Cerebellar cortex (tissue), 1 donor: ENCODE measurements at regions not wholly inside any gene's neighbourhood (a gene's known extent, or its start where the extent isn't known, plus 50 kb on each side); places are given as distances from the start of the nearest gene placed in this dataset.

Experiments
- DNase-seq: peaks from one replicate; pipeline ENCODE4 v3.0.0-alpha.2; 2015; ENCODE audit warnings: low spot score

DNA sequence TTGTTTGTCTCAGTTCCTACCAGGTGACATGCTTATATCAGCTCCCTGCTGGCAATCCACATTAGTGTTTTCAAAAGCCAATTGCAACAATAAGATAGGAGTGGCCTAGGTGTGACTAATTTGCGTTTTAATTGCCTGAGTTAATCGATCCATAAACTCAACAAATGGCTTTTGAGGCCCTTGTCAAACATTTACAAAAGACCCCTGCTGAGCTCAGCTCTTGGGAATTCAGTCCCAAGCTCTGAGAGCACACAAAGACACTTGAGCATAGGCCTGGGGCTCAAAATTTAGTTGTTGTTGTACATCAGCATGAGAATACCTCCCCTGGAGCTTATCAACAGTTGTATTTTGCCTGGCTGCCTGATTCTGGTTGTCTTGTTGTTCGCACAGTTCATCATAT lies 1134.4 kb upstream of the TSPY4 start:
- DNase-seq, result no peak

DNA sequence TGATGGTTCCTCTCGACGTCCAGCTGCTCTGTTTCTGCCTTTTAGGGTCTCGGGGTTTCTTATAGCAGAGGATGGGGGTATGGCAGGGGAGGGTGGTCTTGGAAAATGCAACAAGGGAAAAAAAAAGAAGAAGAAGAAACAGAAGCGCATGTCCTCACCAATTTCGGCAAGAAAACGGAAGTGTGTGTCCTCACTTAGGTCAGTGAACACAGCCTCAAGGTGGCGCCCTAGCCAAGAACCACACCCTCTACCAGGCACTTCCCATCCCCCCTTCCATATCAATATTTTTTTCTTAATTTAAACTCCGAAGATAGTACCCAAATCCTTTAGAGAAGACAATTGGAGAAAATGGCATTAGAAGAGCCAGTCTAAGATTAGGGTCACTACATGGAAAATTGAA lies 1096.1 kb upstream of the TSPY4 start:
- no peak for DNase-seq

DNA sequence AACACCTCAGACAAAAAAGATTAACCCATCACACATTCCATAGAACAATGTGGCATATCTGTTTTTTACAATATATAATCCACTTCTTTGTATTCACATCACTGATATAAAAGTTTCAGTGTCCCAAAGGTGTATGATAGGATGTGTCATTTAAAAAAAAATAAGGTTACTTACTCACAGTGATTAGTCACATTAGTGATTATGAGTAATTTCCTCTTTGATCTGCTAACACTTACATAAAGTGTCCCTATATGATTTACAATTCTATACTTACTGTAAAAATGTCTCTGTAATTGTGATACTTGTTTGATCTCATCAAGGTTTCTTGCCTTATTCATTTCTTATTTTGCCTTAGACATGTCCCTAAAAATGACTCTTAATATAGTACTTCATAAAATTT lies 1063.5 kb upstream of the TSPY4 start:
- no peak for DNase-seq

DNA sequence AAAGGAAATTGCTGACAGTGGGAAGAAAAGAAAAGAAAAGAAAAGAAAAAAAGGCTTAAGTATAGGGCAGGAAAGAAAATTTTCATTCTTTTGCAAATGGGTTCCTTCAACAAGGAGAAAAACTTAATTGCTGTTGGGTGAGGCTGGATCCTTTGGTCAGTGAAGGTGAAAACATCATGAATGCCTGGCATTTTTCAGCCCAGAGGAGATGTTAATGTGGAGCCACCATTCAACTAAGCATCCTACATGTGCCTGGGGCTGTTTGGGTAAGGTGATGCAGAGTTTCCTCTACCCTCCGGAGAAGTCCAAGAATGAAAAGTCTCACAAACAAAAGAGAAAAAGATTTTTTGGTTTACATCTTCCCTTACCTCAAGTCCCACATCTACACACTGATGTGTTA lies 1032.2 kb upstream of the TSPY4 start:
- DNase-seq, result no peak

DNA sequence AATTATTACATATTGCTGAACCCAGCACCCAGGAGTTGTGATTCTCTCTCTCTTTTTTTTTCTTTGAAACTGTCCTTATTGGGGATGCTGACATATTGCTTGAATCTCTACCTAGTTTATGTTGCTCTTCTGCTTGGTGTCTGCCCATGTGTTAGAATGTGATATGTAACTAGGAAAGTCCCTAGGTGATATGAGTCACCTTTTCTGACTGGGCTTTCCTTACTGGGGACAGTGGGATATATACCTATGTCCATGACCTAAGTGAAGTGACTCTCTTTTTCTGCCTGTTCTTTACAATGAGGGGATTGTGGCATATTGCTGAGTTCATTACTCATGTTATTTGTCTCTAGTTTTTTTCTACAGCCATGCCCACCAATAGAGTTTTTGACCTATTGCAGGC lies 1013.2 kb upstream of the TSPY4 start:
- no peak for DNase-seq

DNA sequence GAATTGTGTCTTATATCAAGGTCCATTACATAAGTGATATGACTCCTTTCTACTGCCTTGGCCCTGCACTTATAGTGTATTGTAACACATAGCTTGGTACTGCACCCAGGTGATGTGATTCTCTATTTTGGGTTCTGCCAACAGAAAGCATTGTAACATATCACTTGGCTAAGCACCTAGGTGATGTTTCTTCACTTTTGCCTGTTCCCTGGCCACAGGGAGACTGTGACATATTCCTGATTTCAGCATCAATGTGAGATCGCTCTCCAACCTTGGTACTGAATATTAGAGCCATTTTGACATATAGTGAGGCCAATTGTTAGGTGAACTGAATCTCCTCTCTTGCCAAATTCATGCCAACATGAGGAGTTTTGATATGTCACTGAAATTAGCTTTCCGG lies 1010.3 kb upstream of the TSPY4 start:
- no peak for DNase-seq

DNA sequence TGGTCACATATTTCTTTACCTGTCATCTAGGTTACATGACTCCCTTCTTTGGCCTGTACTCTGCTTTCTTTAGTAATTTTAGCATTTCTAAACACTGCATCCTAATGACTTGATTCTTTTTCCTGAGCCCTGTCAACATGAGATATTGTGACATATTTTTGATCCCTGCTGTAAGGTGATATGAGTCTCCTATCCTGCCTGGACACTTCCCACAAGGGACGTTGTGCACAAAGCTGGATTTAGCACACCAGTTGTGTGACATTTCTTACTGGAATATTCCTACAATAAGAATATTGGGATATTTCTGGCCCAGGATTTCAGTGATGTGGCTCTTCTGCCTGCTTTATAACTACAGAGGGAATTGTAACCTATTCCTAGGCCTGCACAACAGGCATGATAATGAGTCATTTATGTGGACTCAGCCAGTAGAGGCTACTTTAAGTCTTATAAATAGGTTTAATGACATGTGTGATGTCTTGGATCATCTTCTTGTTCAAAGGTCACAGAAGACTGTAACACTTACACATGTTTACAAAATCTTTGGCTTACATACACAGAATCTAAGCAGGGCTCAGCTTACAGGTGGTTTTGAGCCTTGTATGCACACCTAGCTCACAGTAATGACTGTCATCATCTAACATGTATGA lies 1009.4 kb upstream of the TSPY4 start:
- DNase-seq, result no peak

DNA sequence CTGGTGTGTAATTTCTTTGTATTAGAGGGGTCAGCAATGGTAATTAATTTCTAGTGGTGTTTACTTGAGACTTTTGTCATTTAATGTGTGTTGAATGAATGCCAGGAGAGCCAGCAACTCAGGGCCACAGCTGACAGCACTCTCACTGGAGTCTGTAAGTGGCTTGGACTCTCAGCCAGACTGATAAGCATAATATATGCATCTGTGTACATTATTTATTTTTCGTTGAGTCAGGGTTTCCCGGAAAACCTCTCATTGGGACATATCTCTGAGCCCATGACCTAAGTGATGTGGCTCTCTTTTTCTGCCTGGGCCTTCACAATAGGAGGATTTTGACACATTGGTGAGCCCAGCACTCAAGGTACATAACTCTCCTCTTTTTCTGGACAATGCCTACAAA lies 1007.8 kb upstream of the TSPY4 start:
- no peak for DNase-seq

DNA sequence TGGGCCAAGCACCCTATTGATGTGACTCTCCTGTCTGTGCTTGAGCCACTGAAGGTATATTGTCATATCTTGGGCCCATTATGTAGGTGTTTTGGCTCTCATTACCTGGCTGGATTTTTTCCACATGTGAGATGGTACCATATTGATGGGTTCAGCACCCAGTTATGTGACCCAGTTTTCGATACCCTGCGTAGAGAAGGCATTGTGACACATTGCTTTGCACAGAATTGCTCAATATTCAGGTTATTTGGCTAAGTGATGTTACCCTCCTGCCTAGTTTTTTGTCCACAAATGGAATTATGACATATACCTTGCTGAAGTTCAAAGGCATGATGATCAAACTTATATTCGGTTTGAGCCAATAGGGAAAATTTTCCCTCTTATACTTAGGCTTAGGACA lies 1007.3 kb upstream of the TSPY4 start:
- DNase-seq, result no peak

DNA sequence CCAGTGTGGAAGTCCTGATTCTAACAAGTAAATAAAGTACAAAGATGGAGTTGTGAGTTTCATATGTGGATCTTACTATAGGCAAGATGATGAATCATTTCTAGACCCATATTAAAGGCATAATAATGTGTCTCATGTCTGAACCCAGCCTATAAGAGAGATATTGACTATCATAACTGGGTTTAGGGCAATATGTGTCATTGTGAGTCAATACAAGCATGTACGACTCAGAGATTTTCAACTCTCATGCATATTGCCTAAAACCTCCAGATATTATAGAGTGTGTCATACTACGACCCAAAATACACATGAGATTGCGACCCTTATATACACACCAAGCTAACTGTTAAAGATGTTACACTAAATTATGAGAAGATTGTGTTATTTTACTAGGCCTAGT lies 1003.9 kb upstream of the TSPY4 start:
- DNase-seq, result no peak

DNA sequence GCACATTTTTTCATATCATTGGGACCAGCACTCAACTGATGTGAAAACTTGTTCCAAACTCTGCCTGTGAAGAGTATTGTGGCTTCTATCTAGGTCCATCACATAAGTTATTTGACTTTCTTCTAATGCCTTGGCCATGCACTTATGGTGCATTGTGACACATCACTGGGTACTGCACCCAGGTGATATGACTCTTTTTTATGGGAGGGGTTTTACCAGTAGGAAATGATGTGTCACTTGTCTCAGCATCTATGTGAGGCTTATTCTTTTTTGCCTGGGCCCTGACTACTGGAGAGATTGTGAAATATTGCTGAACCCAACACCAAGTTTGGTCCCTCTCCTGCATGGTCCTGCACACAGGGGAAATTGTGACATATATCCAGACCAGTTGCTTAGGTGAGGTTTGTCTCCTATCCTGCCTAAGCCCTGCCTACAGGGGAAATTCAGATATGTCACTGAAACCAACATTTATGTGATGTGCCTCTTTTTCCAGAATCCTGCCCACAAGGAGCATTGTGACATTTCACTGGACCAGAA lies 1001.9 kb upstream of the TSPY4 start:
- DNase-seq, result no peak

DNA sequence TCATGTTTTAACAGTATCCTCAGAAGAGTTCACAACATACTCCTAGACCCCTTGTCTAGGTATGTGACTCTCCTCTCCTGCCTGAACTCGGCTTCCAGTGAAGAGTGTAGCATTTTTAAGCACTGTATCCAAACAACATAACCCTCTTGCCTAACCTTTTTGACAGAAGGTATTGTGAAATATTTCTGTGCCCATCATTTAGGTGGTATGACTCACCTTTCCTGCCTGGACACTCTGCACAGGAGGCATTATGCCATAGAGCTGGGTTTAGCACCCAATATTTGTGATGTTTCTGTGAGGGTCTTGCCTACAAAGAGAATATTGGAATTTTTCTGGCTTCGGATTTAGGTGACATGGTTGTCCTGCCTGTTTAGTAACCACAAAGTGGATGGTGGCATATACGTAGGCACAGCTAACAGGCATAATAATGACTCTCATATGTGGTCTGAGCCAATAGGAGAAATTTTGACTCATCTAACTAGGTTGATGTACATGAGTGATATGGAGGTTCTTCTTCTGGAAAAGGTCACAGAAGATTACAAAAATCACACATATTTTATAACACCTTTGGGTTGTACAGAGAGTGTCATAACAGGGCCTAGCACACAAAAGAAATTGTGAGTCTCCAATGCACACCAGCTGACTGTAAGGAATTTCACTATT lies 1001.0 kb upstream of the TSPY4 start:
- no peak for DNase-seq

DNA sequence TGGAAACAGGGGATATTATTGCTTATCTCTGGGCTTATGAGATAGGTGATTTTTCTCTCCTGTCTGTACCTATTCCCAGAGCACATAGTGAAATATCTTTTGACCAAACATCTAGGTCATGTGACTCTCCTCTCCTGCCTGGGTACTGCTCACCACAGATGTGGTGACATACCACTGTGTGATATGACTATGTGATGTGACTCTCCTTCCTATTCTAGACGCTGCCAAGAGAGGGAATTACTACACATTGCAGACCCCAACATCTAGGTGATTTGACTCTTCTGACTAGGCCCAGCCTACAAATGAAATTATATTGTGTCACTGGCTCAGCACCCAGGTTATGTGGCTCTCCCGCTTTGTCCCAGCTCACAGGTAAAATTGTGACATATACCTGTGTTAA lies 996.3 kb upstream of the TSPY4 start:
- DNase-seq, result no peak

DNA sequence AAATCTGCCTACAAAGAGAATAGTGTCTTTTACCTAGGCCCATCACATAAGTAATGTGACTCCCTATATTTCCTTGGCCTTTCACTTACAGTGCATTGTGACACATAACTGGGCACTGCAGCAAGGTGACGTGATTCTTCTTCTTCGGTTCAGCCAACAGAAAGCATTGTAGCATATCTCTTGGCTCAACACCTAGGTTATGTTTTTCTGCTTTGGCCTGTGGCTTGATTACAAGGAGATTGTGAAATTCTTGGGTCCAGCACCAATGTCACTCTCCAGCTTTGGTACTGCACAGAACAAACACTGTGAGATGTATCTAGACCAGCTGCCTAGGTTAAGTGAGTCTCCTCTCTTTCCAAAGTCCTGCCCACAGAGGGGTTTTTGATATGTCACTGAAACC lies 995.1 kb upstream of the TSPY4 start:
- no peak for DNase-seq

DNA sequence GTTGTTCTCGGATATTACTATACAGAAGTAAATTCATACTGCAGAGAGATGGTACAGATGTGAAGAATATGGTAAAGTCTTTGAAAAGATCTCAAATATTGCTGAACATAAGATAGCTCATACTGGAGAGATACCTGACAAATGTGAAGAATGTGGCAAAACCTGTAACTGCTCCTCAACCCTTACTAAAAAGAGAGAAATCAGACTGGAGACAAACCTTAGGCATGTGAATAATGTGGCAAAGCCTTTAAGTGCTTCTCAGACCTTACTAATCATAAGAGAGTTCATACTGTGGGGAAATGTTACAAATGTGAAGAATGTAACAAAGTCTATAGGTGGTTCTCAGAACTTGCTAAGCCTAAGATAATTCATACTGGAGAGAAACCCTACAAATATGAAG lies 986.0 kb upstream of the TSPY4 start:
- DNase-seq, result no peak

DNA sequence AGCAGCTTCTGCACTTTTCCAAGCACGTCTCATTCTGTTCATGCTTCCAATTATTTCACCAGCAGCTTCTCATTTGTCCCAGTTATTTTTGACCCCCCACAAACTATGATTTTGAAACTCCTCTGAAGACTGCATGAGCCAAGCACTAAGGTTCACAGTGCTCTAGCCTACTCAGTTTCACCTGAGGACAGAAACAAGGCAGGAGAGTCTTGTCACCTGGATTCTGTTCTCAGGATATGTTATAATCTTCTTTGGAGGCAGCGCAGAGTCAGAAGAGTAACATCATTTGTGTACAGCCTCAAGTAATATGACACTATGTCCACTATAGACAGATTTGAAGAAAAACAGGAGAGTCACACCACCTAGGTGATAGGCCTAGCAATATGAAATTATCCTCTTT lies 985.1 kb upstream of the TSPY4 start:
- DNase-seq, result no peak

DNA sequence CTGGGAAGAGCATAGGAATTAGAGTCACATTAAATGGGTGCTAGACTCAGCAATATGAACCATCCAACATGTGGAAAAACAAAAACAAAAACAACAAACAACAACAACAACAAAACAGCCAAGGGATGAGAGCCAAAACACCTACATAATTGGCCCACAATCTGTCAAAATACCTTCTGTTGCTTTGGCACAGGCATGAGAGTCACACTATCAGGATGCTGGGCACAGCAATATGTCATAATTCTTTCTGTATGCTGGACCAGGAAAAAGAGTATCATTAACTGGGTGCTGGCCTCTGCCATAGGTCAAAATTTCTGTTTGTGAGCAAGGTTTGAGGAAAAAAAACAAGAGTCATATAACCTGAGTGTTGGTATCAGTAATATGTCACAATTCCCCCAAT lies 979.1 kb upstream of the TSPY4 start:
- peak; percentile 62 for DNase-seq

DNA sequence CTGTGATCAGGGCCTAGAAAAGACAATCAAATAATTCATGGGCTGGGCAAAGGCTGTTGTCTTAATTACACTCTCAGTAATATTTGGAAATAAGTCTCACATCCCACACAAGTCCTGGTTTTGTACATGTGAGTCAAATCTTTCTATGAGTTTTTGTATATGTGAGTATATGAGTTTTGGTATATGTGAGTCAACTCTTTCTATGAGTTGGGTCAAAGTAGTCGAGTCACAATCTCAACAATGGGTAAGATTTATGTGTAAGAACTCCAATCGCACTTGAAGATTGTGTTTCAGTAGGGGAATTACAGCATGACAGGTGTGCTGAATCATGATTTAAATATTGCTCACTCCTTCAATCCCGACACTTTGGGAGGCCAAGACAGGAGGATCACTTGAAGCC lies 975.5 kb upstream of the TSPY4 start:
- no peak for DNase-seq

DNA sequence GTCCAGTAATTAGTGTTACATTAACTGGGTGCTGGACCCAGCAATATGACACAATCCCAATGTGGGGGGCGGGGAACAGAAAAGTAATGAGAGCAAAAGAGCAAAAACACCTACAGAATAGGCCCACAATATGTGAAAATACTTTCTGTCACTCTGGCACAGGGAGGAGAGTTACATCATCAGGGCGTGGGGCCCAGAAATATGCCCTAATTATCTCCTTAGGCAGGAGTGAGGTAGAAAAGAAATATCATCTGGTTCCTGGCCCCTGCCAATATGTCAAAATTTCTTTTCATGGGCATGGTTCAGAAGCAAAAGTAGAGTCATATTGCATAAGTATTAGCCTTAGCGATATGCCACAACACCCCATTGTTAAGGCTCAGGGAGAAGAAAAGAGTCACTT lies 959.8 kb upstream of the TSPY4 start:
- DNase-seq, result peak; percentile 82

DNA sequence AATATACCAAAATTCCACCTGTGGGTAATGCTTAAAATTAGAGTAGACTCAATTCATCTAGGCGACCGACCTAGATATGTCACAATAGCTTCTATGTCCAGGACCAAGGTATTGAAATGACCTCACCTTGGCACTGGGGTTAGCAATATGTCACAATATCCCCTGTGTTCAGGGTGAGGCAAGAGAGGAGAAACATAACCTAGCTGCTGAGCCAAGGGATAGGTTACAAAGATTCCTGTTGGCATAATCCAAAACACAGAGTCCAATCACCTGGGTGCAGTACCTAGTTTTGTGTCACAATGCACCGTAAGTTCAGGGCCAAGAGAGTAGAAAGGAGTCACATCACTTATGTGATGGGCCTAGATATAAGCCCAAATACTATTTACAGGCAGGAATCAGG lies 957.5 kb upstream of the TSPY4 start:
- no peak for DNase-seq

DNA sequence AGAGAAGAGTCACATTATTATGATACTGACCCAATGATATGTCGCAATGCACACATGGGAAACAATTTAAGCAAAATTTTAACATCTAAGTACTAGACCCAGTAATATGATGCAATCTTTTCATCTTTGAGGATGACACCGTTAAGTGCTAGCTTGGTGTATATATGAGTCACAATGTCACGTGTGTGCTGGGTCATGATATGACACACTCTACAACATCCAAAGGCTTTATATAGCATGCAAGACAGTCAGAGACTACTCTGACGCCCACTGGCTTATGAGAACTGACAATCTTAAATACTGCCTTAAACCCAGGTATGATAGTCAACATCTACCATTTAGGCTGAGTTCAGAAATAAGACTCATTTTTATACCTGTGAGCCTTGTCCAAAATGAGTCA lies 955.8 kb upstream of the TSPY4 start:
- no peak for DNase-seq

DNA sequence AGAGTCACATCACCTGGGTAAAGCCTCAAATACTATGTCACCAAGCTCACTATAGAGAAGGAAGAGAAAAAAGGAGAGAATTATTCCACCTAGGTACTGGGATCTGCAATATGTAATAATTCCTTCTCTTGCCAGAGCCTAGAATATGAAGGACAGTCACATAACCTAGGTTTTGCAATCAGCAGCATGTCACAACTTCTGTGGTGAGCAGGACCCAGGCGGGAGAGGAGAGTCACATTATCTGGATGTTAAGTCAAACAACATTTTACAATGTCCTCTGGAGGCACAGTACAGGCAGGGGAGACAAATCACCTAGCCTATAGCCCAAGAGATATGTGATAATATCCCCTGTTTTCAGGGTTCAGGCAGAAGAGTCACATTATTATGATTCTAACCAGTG lies 951.2 kb upstream of the TSPY4 start:
- DNase-seq, result no peak

DNA sequence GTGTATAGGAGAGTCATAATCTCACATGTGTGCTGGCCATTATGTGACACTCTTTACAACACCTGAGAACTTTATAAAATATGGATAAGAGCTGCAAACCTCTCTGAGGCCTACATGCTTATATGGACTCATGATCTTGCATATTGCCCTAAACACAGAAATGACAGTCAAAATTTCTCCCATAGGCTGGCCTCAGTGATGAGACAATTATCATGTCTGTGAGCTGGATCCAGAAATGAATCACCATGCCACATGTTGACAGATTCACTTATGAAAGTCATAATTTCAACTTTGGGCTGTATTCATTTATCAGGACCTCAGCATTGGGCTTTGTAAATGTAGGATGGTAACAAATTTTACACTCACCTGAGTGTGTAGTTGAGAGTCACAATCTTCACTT lies 948.8 kb upstream of the TSPY4 start:
- no peak for DNase-seq

DNA sequence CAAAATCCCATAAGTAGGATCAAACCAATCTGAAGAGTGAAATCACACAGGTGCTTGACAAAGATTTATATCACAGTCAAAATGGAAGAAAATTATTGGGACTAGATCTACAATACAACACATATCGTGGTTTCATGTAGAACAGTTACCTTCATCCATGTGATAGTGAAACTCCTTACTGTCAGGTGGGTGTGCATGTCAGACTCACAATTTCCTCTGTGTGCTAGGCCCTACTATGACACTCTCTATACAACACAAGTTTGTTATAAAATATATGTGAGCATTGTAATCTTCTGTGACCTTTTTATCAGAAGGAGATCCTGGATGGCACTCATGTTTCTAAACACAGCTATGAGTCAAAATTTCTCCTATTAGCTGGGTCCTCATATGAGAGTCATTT lies 947.0 kb upstream of the TSPY4 start:
- DNase-seq, result no peak
